Activated CD8-positive, alpha-beta memory T cell treated with anti-CD3 and anti-CD28 coated beads, Interleukin-2, amount 50 U/mL, for 24 hours (primary cell): ENCODE measurements at regions not wholly inside any gene's neighbourhood (a gene's known extent, or its start where the extent isn't known, plus 50 kb on each side); places are given as distances from the start of the nearest gene placed in this dataset.

Experiments
- DNase-seq: peaks from one replicate; pipeline ENCODE4 v3.0.0-alpha.2; 2020; ENCODE audit errors: extremely low read depth

GRCh38 chr18:57915865-57916582, 112.9 kb upstream of the ATP8B1 start:
- no peak for DNase-seq

- DNase-seq, result no peak
Observed at GRCh38 chr18:57915248-57915647, 112.1 kb upstream of the ATP8B1 start.

GRCh38 chr18:57913686-57914085, 110.6 kb upstream of the ATP8B1 start:
- DNase-seq, result no peak

GRCh38 chr18:57910817-57911216, 107.7 kb upstream of the ATP8B1 start:
- no peak for DNase-seq

- DNase-seq, result no peak
Observed at GRCh38 chr18:57910134-57910533, 107.0 kb upstream of the ATP8B1 start.

- no peak for DNase-seq
Observed at GRCh38 chr18:57909620-57910019, 106.5 kb upstream of the ATP8B1 start.

- no peak for DNase-seq
Observed at GRCh38 chr18:57908092-57908491, 105.0 kb upstream of the ATP8B1 start.

GRCh38 chr18:57907550-57907949, 104.4 kb upstream of the ATP8B1 start:
- DNase-seq, result no peak

GRCh38 chr18:57906852-57907251, 103.7 kb upstream of the ATP8B1 start:
- DNase-seq, result no peak

GRCh38 chr18:57904535-57904934, 101.4 kb upstream of the ATP8B1 start:
- no peak for DNase-seq

GRCh38 chr18:57902721-57903120, 99.6 kb upstream of the ATP8B1 start:
- DNase-seq, result no peak

- no peak for DNase-seq
Observed at GRCh38 chr18:57901825-57902589, 98.9 kb upstream of the ATP8B1 start.

GRCh38 chr18:57900906-57901435, 97.9 kb upstream of the ATP8B1 start:
- no peak for DNase-seq

GRCh38 chr18:57898506-57899124, 95.5 kb upstream of the ATP8B1 start:
- no peak for DNase-seq

- no peak for DNase-seq
Observed at GRCh38 chr18:57895182-57895581, 92.1 kb upstream of the ATP8B1 start.

- DNase-seq, result no peak
Observed at GRCh38 chr18:57891707-57892391, 88.7 kb upstream of the ATP8B1 start.

- no peak for DNase-seq
Observed at GRCh38 chr18:57890266-57890665, 87.2 kb upstream of the ATP8B1 start.

GRCh38 chr18:57889841-57890240, 86.7 kb upstream of the ATP8B1 start:
- DNase-seq, result no peak

GRCh38 chr18:57887543-57888383, 84.6 kb upstream of the ATP8B1 start:
- no peak for DNase-seq

- DNase-seq, result no peak
Observed at GRCh38 chr18:57885931-57886330, 82.8 kb upstream of the ATP8B1 start.

- no peak for DNase-seq
Observed at GRCh38 chr18:57882465-57882864, 79.3 kb upstream of the ATP8B1 start.
